H9 (cell line): ENCODE measurements at regions not wholly inside any gene's neighbourhood (a gene's known extent, or its start where the extent isn't known, plus 50 kb on each side); places are given as distances from the start of the nearest gene placed in this dataset.

Experiments used
- DNase-seq: peaks from one replicate; pipeline ENCODE4 v3.0.0-alpha.2; 2017
- H2AFZ ChIP-seq: one replicate; pipeline ENCODE4 v1.6.1; 2013; ENCODE audit warnings: mild to moderate bottlenecking, low read length, control low read depth, moderate library complexity
- H2AK5ac ChIP-seq: 2 replicates; pipeline ENCODE4 v1.6.1; 2013; ENCODE audit warnings: low read length, control low read depth, mixed read lengths; ENCODE audit not compliant: insufficient read length
- H2BK120ac ChIP-seq: one replicate; pipeline ENCODE4 v1.6.1; 2013; ENCODE audit warnings: low read depth, mild to moderate bottlenecking, low read length, control low read depth, inconsistent platforms; ENCODE audit not compliant: poor library complexity, severe bottlenecking
- H2BK12ac ChIP-seq: 2 replicates; pipeline ENCODE4 v1.6.1; 2013; ENCODE audit warnings: low read length, control low read depth, mixed read lengths, low read depth; ENCODE audit not compliant: insufficient read length
- H2BK15ac ChIP-seq: 2 replicates; pipeline ENCODE4 v1.6.1; 2013; ENCODE audit warnings: low read depth, low read length, control low read depth
- H2BK20ac ChIP-seq: one replicate; pipeline ENCODE4 v1.6.1; 2013; ENCODE audit warnings: low read depth, mild to moderate bottlenecking, low read length, control low read depth, inconsistent platforms; ENCODE audit not compliant: poor library complexity, severe bottlenecking
- H2BK5ac ChIP-seq: 2 replicates; pipeline ENCODE4 v1.6.1; 2013; ENCODE audit warnings: low read length, control low read depth, mixed read lengths; ENCODE audit not compliant: insufficient read length
- H3K14ac ChIP-seq: 2 replicates; pipeline ENCODE4 v1.6.1; 2013; ENCODE audit warnings: low read length, control low read depth; ENCODE audit not compliant: insufficient read depth
- H3K18ac ChIP-seq: 2 replicates; pipeline ENCODE4 v1.6.1; 2013; ENCODE audit warnings: low read depth, mild to moderate bottlenecking, mixed read lengths, low read length, control low read depth; ENCODE audit not compliant: insufficient read length
- H3K23ac ChIP-seq: 2 replicates; pipeline ENCODE4 v1.6.1; 2013; ENCODE audit warnings: low read length, control low read depth, mixed read lengths, low read depth; ENCODE audit not compliant: insufficient read length
- H3K23me2 ChIP-seq: 2 replicates; pipeline ENCODE4 v1.6.1; 2013; ENCODE audit warnings: low read depth, mild to moderate bottlenecking, mixed read lengths, low read length, control low read depth; ENCODE audit not compliant: insufficient read length, poor library complexity, severe bottlenecking
- H3K27ac ChIP-seq: 2 replicates; pipeline ENCODE4 v1.5.1; 2013; ENCODE audit warnings: low read length, control low read depth, mixed read lengths, low read depth; ENCODE audit not compliant: insufficient read length
- H3K27me3 ChIP-seq: 2 replicates; pipeline ENCODE4 v1.6.1; 2013; ENCODE audit warnings: low read length, control low read depth, inconsistent platforms; ENCODE audit not compliant: insufficient read depth
- H3K4ac ChIP-seq: 2 replicates; pipeline ENCODE4 v1.6.1; 2013; ENCODE audit warnings: low read depth, mild to moderate bottlenecking, control low read depth, inconsistent platforms, low read length, moderate library complexity
- H3K4me1 ChIP-seq: 2 replicates; pipeline ENCODE4 v1.6.1; 2013; ENCODE audit warnings: low read length, control low read depth, inconsistent platforms; ENCODE audit not compliant: insufficient read depth
- H3K4me2 ChIP-seq: 2 replicates; pipeline ENCODE4 v1.6.1; 2013; ENCODE audit warnings: low read length, control low read depth, mixed read lengths; ENCODE audit not compliant: insufficient read length, insufficient read depth
- H3K56ac ChIP-seq: 2 replicates; pipeline ENCODE4 v1.6.1; 2013; ENCODE audit warnings: low read depth, mild to moderate bottlenecking, mixed read lengths, low read length, control low read depth; ENCODE audit not compliant: insufficient read length
- H3K79me1 ChIP-seq: 2 replicates; pipeline ENCODE4 v1.6.1; 2013; ENCODE audit warnings: low read depth, mild to moderate bottlenecking, moderate library complexity, low read length, control low read depth, inconsistent platforms; ENCODE audit not compliant: insufficient read depth, poor library complexity, severe bottlenecking
- H3K79me2 ChIP-seq: 2 replicates; pipeline ENCODE4 v1.6.1; 2013; ENCODE audit warnings: low read length, control low read depth, inconsistent platforms; ENCODE audit not compliant: insufficient read depth
- H3K9ac ChIP-seq: 2 replicates; pipeline ENCODE4 v1.6.1; 2013; ENCODE audit warnings: low read length, control low read depth, mixed read lengths; ENCODE audit not compliant: insufficient read length; ENCODE audit errors: extremely low read depth
- H3K9me3 ChIP-seq: one replicate; pipeline ENCODE4 v1.6.1; 2013; ENCODE audit warnings: low read depth, low read length, inconsistent platforms; ENCODE audit not compliant: control insufficient read depth
- H3T11ph ChIP-seq: one replicate; pipeline ENCODE4 v1.6.1; 2013; ENCODE audit warnings: mild to moderate bottlenecking, low read length, control low read depth, inconsistent platforms
- H4K20me1 ChIP-seq: one replicate; pipeline ENCODE4 v1.6.1; 2013; ENCODE audit not compliant: control insufficient read depth, insufficient read length, insufficient read depth
- H4K5ac ChIP-seq: 2 replicates; pipeline ENCODE4 v1.6.1; 2013; ENCODE audit warnings: low read depth, mild to moderate bottlenecking, mixed read lengths, low read length, control low read depth; ENCODE audit not compliant: insufficient read length
- H4K8ac ChIP-seq: replicated peaks from 2 replicates; pipeline ENCODE4 v1.6.1; 2013; ENCODE audit warnings: low read length, control low read depth, mixed read lengths, low read depth; ENCODE audit not compliant: insufficient read length
- H4K91ac ChIP-seq: 2 replicates; pipeline ENCODE4 v1.6.1; 2013; ENCODE audit warnings: low read depth, mild to moderate bottlenecking, moderate library complexity, mixed read lengths, low read length, control low read depth; ENCODE audit not compliant: insufficient read length
- H3K27ac Mint-ChIP-seq, 3 experiments: 2 replicates in 2 of 3; 3 replicates in 1 of 3; pipeline ENCODE4 v1.8.0; 2020 to 2021; ENCODE audit warnings: mixed read lengths in 3 of 3, mild to moderate bottlenecking in 1 of 3, moderate library complexity in 1 of 3
- H3K27me3 Mint-ChIP-seq: 2 replicates; pipeline ENCODE4 v1.8.0; 2021; ENCODE audit warnings: low read depth, mild to moderate bottlenecking, moderate library complexity, mixed read lengths
- H3K36me3 Mint-ChIP-seq, 3 experiments: 2 replicates in 2 of 3; 3 replicates in 1 of 3; pipeline ENCODE4 v1.8.0; 2020 to 2021; ENCODE audit warnings: low read depth in 3 of 3, mixed read lengths in 3 of 3; ENCODE audit not compliant: insufficient read depth in 1 of 3
- H3K4me1 Mint-ChIP-seq, 2 experiments: 2 replicates each; pipeline ENCODE4 v1.8.0; 2020; ENCODE audit warnings: mixed read lengths in 2 of 2
- H3K4me3 Mint-ChIP-seq, 2 experiments: 2 replicates in 1 of 2; 3 replicates in 1 of 2; pipeline ENCODE4 v1.8.0; 2020 to 2021; ENCODE audit warnings: mild to moderate bottlenecking in 2 of 2, mixed read lengths in 2 of 2, moderate library complexity in 1 of 2
- H3K9me3 Mint-ChIP-seq, 2 experiments: 2 replicates in 1 of 2; 3 replicates in 1 of 2; pipeline ENCODE4 v1.8.0; 2020; ENCODE audit warnings: mild to moderate bottlenecking in 2 of 2, mixed read lengths in 2 of 2, moderate library complexity in 1 of 2
- CTCF ChIP-seq: fragments of 200-600 bp; sonication (generic); conservative IDR thresholded peaks from 3 replicates; pipeline ENCODE4 v1.8.0; 2021; ENCODE audit warnings: antibody characterized with exemption, mild to moderate bottlenecking
- WGBS: extraction: QIAGEN DNeasy Blood & Tissue Kit; methylation state at CpG from one replicate; pipeline ENCODE4 v1.1.7; 2013; ENCODE audit warnings: missing lambda C conversion rate, low lambda C conversion rate, mixed read lengths; ENCODE audit not compliant: insufficient read length; ENCODE audit errors: extremely low coverage; 5-methylcytosine and 5-hydroxymethylcytosine counted together

GRCh38 chr2:52526735-52527134 is 1240.9 kb upstream of the CHAC2 start:
- TF ChIP-seq CTCF: no peak
- H2BK20ac ChIP-seq: no peak overlapping the region
- H2AFZ ChIP-seq: no peak overlapping the region
- H3T11ph ChIP-seq: no peak overlapping the region
- no peak overlapping the region for H4K8ac ChIP-seq
- no peak overlapping the region for H2BK15ac ChIP-seq
- no peak overlapping the region for H3K14ac ChIP-seq
- no peak overlapping the region for H3K56ac ChIP-seq
- Mint-ChIP-seq H3K9me3 (no peaks in the 10 kb centered on the region; a peak in 2 of 5 replicates), H3K27ac (no peak overlapping the region), H3K27me3 (no peaks in the 10 kb centered on the region), H3K36me3 (no peaks in the 10 kb centered on the region), H3K4me1 (peaks cover 6% of the 10 kb centered on the region in 2 experiments), H3K4me3 (no peak overlapping the region)
- no peaks in the 10 kb centered on the region for H3K23me2 ChIP-seq
- no peaks in the 10 kb centered on the region for H3K27me3 ChIP-seq
- H3K9ac ChIP-seq: no peak overlapping the region
- H4K91ac ChIP-seq: no peak overlapping the region
- H3K18ac ChIP-seq: no peak overlapping the region
- H3K4me2 ChIP-seq: no peak overlapping the region
- no peaks in the 10 kb centered on the region for H3K4me1 ChIP-seq
- no peak overlapping the region for H3K23ac ChIP-seq
- no peaks in the 10 kb centered on the region for H4K20me1 ChIP-seq
- H3K27ac ChIP-seq: no peak overlapping the region
- no peak overlapping the region for H4K5ac ChIP-seq
- no peak overlapping the region for H2BK5ac ChIP-seq
- no peaks in the 10 kb centered on the region for H3K9me3 ChIP-seq
- H2BK120ac ChIP-seq: no peak overlapping the region
- no peaks in the 10 kb centered on the region for H3K79me2 ChIP-seq
- H3K79me1 ChIP-seq: no peaks in the 10 kb centered on the region
- WGBS: no CpG with 5 or more reads among the region's 1 CpG
- H2BK12ac ChIP-seq: no peak overlapping the region
- no peak for DNase-seq
- H3K4ac ChIP-seq: no peak overlapping the region
- H2AK5ac ChIP-seq: no peak overlapping the region
